ENCODE measurements at regions not wholly inside any gene's neighbourhood (a gene's known extent, or its start where the extent isn't known, plus 50 kb on each side); places are given as distances from the start of the nearest gene placed in this dataset.

GRCh38 chr6:51526922-51527321, 560.5 kb downstream of the PKHD1 start:
- TF ChIP-seq CTCF (IDR thresholded peaks at IDR 0.05): no peak
- no peak for TF ChIP-seq POLR2A (IDR thresholded peaks at IDR 0.05; ENCODE audit: low read depth)
- no peak for TF ChIP-seq EP300 (IDR thresholded peaks at IDR 0.05)
- no peak for TF ChIP-seq POLR2AphosphoS5 (IDR thresholded peaks at IDR 0.05)
